IPS DF 19.7 (cell line): ENCODE measurements at regions not wholly inside any gene's neighbourhood (a gene's known extent, or its start where the extent isn't known, plus 50 kb on each side); places are given as distances from the start of the nearest gene placed in this dataset.

Experiments used
- DNase-seq: peaks from one replicate; pipeline ENCODE4 v3.0.0-alpha.2; 2013; ENCODE audit warnings: low read depth, low spot score

DNA sequence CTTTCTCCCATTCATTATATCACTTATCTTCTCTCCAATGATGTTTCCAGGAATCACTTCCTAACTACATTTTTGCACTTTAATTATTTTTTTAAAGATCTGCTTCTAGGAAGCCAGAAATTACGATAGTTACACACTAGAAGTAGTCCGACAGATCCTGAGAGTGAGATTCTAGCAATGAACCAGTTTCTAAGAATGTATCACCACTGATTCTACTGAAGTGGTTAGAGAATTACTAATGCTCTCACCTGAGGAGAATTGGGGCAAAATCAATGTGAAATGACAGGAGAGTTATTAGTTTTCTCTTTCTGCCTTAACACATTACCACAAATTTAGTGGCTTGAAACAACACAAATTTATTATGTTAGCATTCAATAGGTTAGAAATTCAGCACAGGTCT is 241.2 kb downstream of the CASP12 start:
- DNase-seq: no peak

- no peak for DNase-seq
These were observed 243.2 kb downstream of the CASP12 start for GRCh38 chr11:104655066-104655465.

GRCh38 chr11:104654181-104654813 is 244.0 kb downstream of the CASP12 start:
- no peak for DNase-seq

GRCh38 chr11:104653407-104653806 is 244.9 kb downstream of the CASP12 start:
- no peak for DNase-seq

DNA sequence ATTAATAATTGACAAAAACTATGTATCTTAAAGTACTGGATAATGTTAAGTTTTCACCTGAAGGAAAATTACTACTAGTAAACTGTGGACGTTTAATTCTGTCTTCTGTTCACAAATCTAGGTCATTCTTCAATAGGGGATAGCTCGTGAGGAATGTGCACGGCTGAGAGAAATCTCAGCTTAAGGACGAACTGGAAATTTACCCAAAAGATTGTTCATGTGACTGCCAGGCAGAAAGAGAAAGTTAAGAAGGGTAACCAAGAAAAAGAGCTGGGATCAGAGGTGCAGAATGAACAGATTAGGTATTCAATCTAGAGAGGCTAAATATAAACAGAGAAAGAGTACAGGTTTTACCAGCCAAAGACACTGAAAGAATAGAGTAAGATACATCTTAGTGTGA is 245.3 kb downstream of the CASP12 start:
- DNase-seq: no peak

- DNase-seq: peak; percentile 38
These were observed 248.0 kb downstream of the CASP12 start for GRCh38 chr11:104650234-104650633.

- DNase-seq: no peak
These were observed 249.3 kb downstream of the CASP12 start for GRCh38 chr11:104649002-104649401.

- DNase-seq: no peak
These were observed 252.7 kb downstream of the CASP12 start for GRCh38 chr11:104645261-104646222.

- no peak for DNase-seq
These were observed 260.5 kb downstream of the CASP12 start for GRCh38 chr11:104637662-104638170.

DNA sequence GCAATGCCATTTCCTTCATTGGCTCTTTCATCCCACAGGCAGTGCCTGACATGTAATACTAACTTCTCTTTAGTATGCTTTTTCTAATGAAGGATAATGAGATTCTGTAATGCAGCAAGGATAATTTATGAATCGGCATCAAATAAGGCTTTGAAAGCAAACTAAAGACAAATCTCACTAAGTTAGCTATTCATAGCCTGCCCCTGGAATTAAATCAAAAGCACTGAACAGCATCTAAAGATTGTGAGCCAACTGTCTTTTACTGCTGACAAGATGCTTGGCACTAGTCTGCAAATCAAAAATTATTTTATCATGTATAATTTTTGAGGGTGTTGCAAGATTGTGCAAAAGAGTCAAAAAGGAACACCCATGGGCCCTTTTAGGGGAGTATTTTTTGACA is 265.0 kb downstream of the CASP12 start:
- DNase-seq: no peak

- no peak for DNase-seq
These were observed 267.9 kb downstream of the CASP12 start for GRCh38 chr11:104630352-104630751.

DNA sequence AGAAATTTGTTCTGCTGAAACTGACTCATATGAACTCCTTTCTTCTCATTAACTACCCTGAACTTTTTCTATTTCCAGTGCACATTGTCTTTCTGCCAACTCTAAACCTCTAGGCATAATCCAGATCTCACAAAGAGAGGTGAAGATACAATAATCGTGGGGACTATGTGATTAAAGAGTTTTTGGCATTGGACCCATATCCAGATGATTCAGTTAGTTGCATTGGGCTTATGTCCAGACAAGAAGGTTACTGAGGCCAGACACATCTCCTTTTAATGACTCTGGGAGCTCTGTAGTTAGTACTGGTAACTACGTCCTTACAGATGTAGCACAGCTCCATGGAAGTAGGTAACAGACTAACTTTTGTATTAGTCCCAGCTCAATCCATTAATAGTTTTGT is 273.0 kb downstream of the CASP12 start:
- no peak for DNase-seq

- peak; percentile 20 for DNase-seq
These were observed 274.2 kb downstream of the CASP12 start for GRCh38 chr11:104624021-104624420.

GRCh38 chr11:104623518-104623917 is 274.7 kb downstream of the CASP12 start:
- no peak for DNase-seq

DNA sequence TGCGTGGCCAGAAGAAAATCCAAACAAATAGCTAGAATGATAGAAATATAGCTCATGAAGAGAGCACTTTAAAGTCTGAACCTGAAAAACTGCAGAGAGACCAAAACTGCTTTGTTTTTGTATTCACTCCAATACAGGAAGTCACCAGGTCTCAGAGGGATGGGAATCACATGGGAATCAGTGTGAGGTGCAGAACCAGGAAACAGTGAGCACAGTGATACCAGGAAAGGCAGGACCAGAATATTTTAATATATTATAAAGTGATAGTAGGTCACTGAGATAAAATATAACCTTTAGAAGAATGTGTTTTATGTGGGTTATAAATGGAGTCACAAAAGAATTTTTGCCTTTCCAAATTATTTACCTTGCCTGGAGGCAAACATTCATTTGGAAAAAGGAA is 277.3 kb downstream of the CASP12 start:
- DNase-seq: no peak

- DNase-seq: no peak
These were observed 278.5 kb downstream of the CASP12 start for GRCh38 chr11:104619751-104620150.

- no peak for DNase-seq
These were observed 279.3 kb downstream of the CASP12 start for GRCh38 chr11:104618954-104619353.

GRCh38 chr11:104614961-104615360 is 283.3 kb downstream of the CASP12 start:
- no peak for DNase-seq

DNA sequence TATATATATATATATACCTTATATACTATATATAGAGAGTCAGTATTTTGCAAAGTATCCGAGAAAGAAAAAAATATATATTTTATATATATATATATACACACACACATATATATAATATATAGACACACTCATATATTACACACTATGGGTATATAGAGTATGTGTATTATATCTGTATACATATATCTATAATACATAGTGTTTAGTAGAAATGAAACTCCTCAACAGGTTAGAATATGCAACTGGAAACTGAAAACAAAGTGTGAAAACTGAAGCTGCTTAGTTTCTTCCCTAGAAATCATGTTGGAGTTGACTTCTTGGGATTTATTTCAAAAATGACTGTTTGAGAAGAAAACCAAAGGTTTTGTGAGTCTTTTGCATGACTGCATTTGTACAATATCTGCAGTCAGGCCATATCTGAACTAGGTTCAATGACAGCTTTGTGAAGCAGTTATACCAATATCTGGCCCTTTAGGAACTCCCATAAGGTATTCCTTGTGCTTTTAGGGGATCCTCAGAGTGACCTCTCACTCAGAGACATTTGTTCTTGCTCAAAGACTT is 284.1 kb downstream of the CASP12 start:
- no peak for DNase-seq

DNA sequence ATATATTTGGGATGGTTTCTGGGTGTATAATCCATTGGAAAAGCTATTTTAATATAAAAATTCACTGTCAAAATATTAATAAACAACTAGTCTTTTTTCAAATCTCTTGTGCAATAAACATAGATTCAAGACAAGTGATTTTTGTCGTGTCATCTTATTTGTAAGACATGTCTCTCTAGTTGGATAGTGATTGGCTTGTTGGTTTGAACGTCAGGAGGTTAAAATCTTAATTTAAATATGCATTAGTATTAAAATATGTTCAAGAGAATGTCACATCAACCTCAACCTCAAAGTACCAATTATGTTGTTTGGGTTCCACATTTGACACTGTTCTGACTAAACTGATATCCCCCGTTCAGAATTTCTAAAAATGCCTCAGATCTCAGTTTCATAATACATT is 287.6 kb downstream of the CASP12 start:
- DNase-seq: no peak

DNA sequence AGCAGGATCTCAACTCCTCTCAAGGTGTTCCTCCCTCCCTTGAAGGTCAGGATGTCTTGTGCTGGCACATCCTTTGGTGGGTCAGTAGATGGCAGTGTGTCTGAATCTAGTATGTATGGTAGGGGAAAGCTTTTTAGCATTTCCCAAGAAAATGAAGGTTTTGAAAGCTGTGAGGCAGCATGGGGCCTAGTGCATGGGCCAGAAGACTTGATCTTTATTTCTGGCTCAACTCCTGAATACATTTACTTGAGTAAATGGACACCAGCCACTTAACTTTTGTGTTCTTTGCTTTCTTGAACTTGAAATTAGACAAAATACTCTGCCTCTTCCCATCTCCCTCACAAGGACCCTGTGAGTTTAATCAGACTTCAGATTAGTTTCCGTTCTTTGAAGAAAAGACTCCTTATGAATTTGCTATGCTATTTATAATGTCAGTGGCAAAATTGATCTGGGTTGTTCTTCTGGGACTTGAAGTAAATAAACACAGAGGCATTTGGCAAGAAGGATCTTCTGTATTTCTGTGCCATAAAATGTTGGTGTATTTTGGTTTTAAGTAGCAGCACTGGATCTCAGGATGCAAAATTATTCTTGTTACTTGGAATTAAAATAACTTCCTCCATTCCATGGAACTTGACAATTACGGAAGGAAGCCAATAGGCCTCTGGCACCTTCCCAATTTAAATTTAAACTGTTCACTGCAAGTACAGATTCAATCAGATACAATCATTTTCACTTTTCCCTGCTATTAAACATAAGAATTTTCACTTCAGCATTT is 288.8 kb downstream of the CASP12 start:
- peak; percentile 56 for DNase-seq

GRCh38 chr11:104602643-104603042 is 295.6 kb downstream of the CASP12 start:
- DNase-seq: no peak
